IMR-90 (cell line): ENCODE measurements at regions not wholly inside any gene's neighbourhood (a gene's known extent, or its start where the extent isn't known, plus 50 kb on each side); places are given as distances from the start of the nearest gene placed in this dataset.

Source experiments
- ATAC-seq: fragments of 200-7000 bp; cut with Tn5 transposase; 2 replicates; pipeline ENCODE4 v1.9.1; 2020; ENCODE audit warnings: low read depth, mild to moderate bottlenecking, moderate library complexity
- BruUV-seq: library from RNA; stranded (reverse); fragments of 400-500 nt; replicated peaks from 2 replicates; lab custom pipeline; 2021; lab: Mats Ljungman, UMichigan
- CTCF ChIA-PET: fragments of 300-600 bp; formaldehyde crosslinking; extraction: SDS; loops from one replicate; lab custom pipeline; 2021; ENCODE audit warnings: antibody characterized with exemption; lab: Yijun Ruan, JAX
- POLR2A ChIA-PET: fragments of 300-600 bp; sonication (Branson Sonifier 250); formaldehyde crosslinking; loops from one replicate; lab custom pipeline; 2022; ENCODE audit warnings: antibody characterized with exemption; ENCODE audit not compliant: unreplicated experiment; lab: Charles Lee
- DNase-seq: peaks from one replicate; pipeline ENCODE4 v3.0.0; 2013
- H2AFZ ChIP-seq: replicated peaks from 2 replicates; pipeline ENCODE3; 2013; ENCODE audit warnings: low read length, mild to moderate bottlenecking; ENCODE audit not compliant: poor library complexity
- H2AK5ac ChIP-seq: 2 replicates; pipeline ENCODE4 v1.6.1; 2013; ENCODE audit warnings: low read depth, low read length, inconsistent platforms
- H2AK9ac ChIP-seq: replicated peaks from 2 replicates; pipeline ENCODE3; 2013; ENCODE audit warnings: mild to moderate bottlenecking, low read depth, low read length, moderate library complexity; ENCODE audit not compliant: poor library complexity
- H2BK120ac ChIP-seq: 2 replicates; pipeline ENCODE4 v1.6.1; 2013; ENCODE audit warnings: low read depth, low read length, inconsistent platforms
- H2BK15ac ChIP-seq: 3 replicates; pipeline ENCODE4 v1.6.1; 2013; ENCODE audit warnings: low read depth, low read length, inconsistent platforms
- H2BK20ac ChIP-seq: 2 replicates; pipeline ENCODE4 v1.6.1; 2013; ENCODE audit warnings: low read depth, mild to moderate bottlenecking, inconsistent platforms, low read length, moderate library complexity
- H2BK5ac ChIP-seq: 2 replicates; pipeline ENCODE4 v1.6.1; 2013; ENCODE audit warnings: mild to moderate bottlenecking, low read depth, low read length, inconsistent platforms; ENCODE audit not compliant: poor library complexity, severe bottlenecking
- H3K14ac ChIP-seq: replicated peaks from 2 replicates; pipeline ENCODE4 v1.6.1; 2013; ENCODE audit warnings: low read depth, low read length, inconsistent platforms
- H3K18ac ChIP-seq: 2 replicates; pipeline ENCODE4 v1.6.1; 2013; ENCODE audit warnings: low read depth, low read length, control low read depth
- H3K23ac ChIP-seq: 2 replicates; pipeline ENCODE4 v1.6.1; 2013; ENCODE audit warnings: low read depth, low read length, inconsistent platforms
- H3K27ac ChIP-seq: 2 replicates; pipeline ENCODE4 v1.5.1; 2013; ENCODE audit warnings: mild to moderate bottlenecking, control low read depth, low read length; ENCODE audit not compliant: insufficient read depth
- H3K27me3 ChIP-seq: 2 replicates; pipeline ENCODE4 v1.6.1; 2013; ENCODE audit warnings: low read length; ENCODE audit not compliant: control insufficient read depth, insufficient read depth
- H3K36me3 ChIP-seq: 2 replicates; pipeline ENCODE4 v1.6.1; 2013; ENCODE audit warnings: low read length, mixed read lengths; ENCODE audit not compliant: control insufficient read depth, insufficient read depth
- H3K4ac ChIP-seq: 2 replicates; pipeline ENCODE4 v1.6.1; 2013; ENCODE audit warnings: low read depth, low read length, inconsistent platforms
- H3K4me1 ChIP-seq: 2 replicates; pipeline ENCODE4 v1.6.1; 2013; ENCODE audit warnings: low read length, mixed read lengths; ENCODE audit not compliant: control insufficient read depth, insufficient read depth
- H3K4me2 ChIP-seq: 2 replicates; pipeline ENCODE4 v1.6.1; 2013; ENCODE audit warnings: low read depth, mild to moderate bottlenecking, control low read depth, low read length, moderate library complexity
- H3K4me3 ChIP-seq: 2 replicates; pipeline ENCODE4 v1.5.1; 2013; ENCODE audit warnings: low read depth, mild to moderate bottlenecking, control low read depth, low read length, moderate library complexity; ENCODE audit not compliant: insufficient read depth
- H3K56ac ChIP-seq: 2 replicates; pipeline ENCODE4 v1.6.1; 2013; ENCODE audit warnings: low read length, inconsistent platforms; ENCODE audit not compliant: insufficient read depth; ENCODE audit errors: extremely low read depth
- H3K79me1 ChIP-seq, 2 experiments: 2 replicates each; pipeline ENCODE4 v1.6.1; 2013; ENCODE audit warnings: low read length in 2 of 2, inconsistent platforms in 1 of 2, low read depth in 1 of 2
- H3K9ac ChIP-seq: 2 replicates; pipeline ENCODE4 v1.6.1; 2013; ENCODE audit warnings: low read depth, low read length, control low read depth
- H3K9me1 ChIP-seq: 2 replicates; pipeline ENCODE4 v1.6.1; 2013; ENCODE audit warnings: low read length, inconsistent platforms; ENCODE audit not compliant: insufficient read depth
- H3K9me3 ChIP-seq: 2 replicates; pipeline ENCODE4 v1.6.1; 2013; ENCODE audit warnings: low read length; ENCODE audit not compliant: control insufficient read depth, insufficient read depth
- H4K20me1 ChIP-seq: 2 replicates; pipeline ENCODE4 v1.6.1; 2013; ENCODE audit warnings: low read length, inconsistent platforms; ENCODE audit not compliant: insufficient read depth
- H4K5ac ChIP-seq: 2 replicates; pipeline ENCODE4 v1.6.1; 2013; ENCODE audit warnings: mild to moderate bottlenecking, low read depth, low read length, control low read depth
- H4K8ac ChIP-seq, 2 experiments: 2 replicates each; pipeline ENCODE4 v1.6.1; 2013; ENCODE audit warnings: low read depth in 2 of 2, low read length in 2 of 2, control low read depth in 1 of 2, inconsistent platforms in 1 of 2
- H4K91ac ChIP-seq: 2 replicates; pipeline ENCODE4 v1.6.1; 2013; ENCODE audit warnings: low read depth, low read length, inconsistent platforms; ENCODE audit not compliant: insufficient read depth
- BHLHE40 ChIP-seq: fragments of 150-350 bp; IDR thresholded peaks from 2 replicates; pipeline ENCODE4 v1.6.1; 2016; ENCODE audit warnings: mild to moderate bottlenecking, low read depth, low read length
- CEBPB ChIP-seq: IDR thresholded peaks from 2 replicates; pipeline ENCODE4 v1.6.1; 2012; ENCODE audit warnings: low read depth, low read length, improper control_type of control experiment
- CHD1 ChIP-seq: IDR thresholded peaks from 2 replicates; pipeline ENCODE4 v1.6.1; 2012; ENCODE audit warnings: low read depth, low read length, improper control_type of control experiment
- MAFK ChIP-seq: IDR thresholded peaks from 2 replicates; pipeline ENCODE4 v1.6.1; 2012; ENCODE audit warnings: low read depth, low read length, improper control_type of control experiment
- MAZ ChIP-seq: IDR thresholded peaks from 2 replicates; pipeline ENCODE4 v1.6.1; 2012; ENCODE audit warnings: low read depth, mild to moderate bottlenecking, low read length, improper control_type of control experiment, moderate library complexity, borderline replicate concordance
- MXI1 ChIP-seq: IDR thresholded peaks from 2 replicates; pipeline ENCODE4 v1.6.1; 2012; ENCODE audit warnings: low read depth, mild to moderate bottlenecking, low read length, moderate library complexity, borderline replicate concordance
- NFE2L2 ChIP-seq: fragments of 150-350 bp; IDR thresholded peaks from 2 replicates; pipeline ENCODE4 v1.6.1; 2016; ENCODE audit warnings: low read depth, mild to moderate bottlenecking, low read length
- POLR2A ChIP-seq: IDR thresholded peaks from 2 replicates; pipeline ENCODE4 v1.6.1; 2012; ENCODE audit warnings: mild to moderate bottlenecking, low read depth, low read length
- RAD21 ChIP-seq: IDR thresholded peaks from 2 replicates; pipeline ENCODE4 v1.6.1; 2012; ENCODE audit warnings: low read length, improper control_type of control experiment
- RCOR1 ChIP-seq: IDR thresholded peaks from 2 replicates; pipeline ENCODE4 v1.6.1; 2012; ENCODE audit warnings: mild to moderate bottlenecking, low read length, improper control_type of control experiment; ENCODE audit not compliant: insufficient replicate concordance
- RFX5 ChIP-seq: IDR thresholded peaks from 2 replicates; pipeline ENCODE4 v1.8.0; 2012; ENCODE audit warnings: low read depth, mild to moderate bottlenecking, low read length, moderate library complexity
- SMC3 ChIP-seq: fragments of 150-350 bp; IDR thresholded peaks from 2 replicates; pipeline ENCODE4 v1.6.1; 2016; ENCODE audit warnings: low read depth, mild to moderate bottlenecking, antibody characterized with exemption, low read length, moderate library complexity
- WGBS, 2 experiments: methylation state at CpG; one replicate each; pipeline versions ENCODE4 v1.1.5 to v1.1.7; 2013; ENCODE audit warnings: missing lambda C conversion rate in 2 of 2; ENCODE audit not compliant: insufficient read length in 1 of 2; ENCODE audit errors: extremely low coverage in 2 of 2; 5-methylcytosine and 5-hydroxymethylcytosine counted together
- dilution Hi-C: fragments of 300-500 bp; cut with HindIII; formaldehyde crosslinking; loops from one replicate; pipeline ENCODE4 v1.14.3; 2018; ENCODE audit warnings: low sequenced_read_pairs; ENCODE audit not compliant: unreplicated experiment
- in situ Hi-C: fragments of 300-500 bp; cut with MboI; formaldehyde crosslinking; loops from 3 replicates; pipeline ENCODE4 v1.14.3; 2019; ENCODE audit warnings: low sequenced_read_pairs, inconsistent platforms, mixed read lengths
- intact Hi-C: fragments of 100-400 bp; cut with micrococcal nuclease; formaldehyde crosslinking; loops from 2 replicates; pipeline ENCODE4 v1.10.0; 2022
- TF ChIP-seq, protein P1 (sequence below): fragments of 150-350 bp; IDR thresholded peaks from 2 replicates; pipeline ENCODE4 v1.6.1; 2017; ENCODE audit warnings: mild to moderate bottlenecking, antibody characterized with exemption, low read length, low read depth
- TF ChIP-seq, protein P2 (sequence below): fragments of 150-350 bp; IDR thresholded peaks from 2 replicates; pipeline ENCODE4 v1.6.1; 2016; ENCODE audit warnings: low read depth, mild to moderate bottlenecking, low read length, moderate library complexity, borderline replicate concordance

GRCh38 chr20:39246436-39246835, 284.3 kb downstream of the DHX35 start:
- Histone ChIP-seq H2AFZ (no peak overlapping the region), H3K23ac (no peak overlapping the region), H3K36me3 (no peaks in the 10 kb centered on the region), H3K79me1 (no peaks in the 10 kb centered on the region), H2BK15ac (no peak overlapping the region), H2AK9ac (no peak overlapping the region), H2BK120ac (no peak overlapping the region), H2AK5ac (no peak overlapping the region), H3K9me3 (no peaks in the 10 kb centered on the region), H3K4me3 (no peak overlapping the region), H3K9me1 (no peaks in the 10 kb centered on the region), H3K9ac (no peak overlapping the region), H3K56ac (no peak overlapping the region), H2BK20ac (no peak overlapping the region), H3K27me3 (no peaks in the 10 kb centered on the region), H4K20me1 (no peaks in the 10 kb centered on the region), H3K27ac (no peak overlapping the region), H3K18ac (no peak overlapping the region), H3K14ac (no peak overlapping the region), H4K91ac (no peak overlapping the region), H4K8ac (no peak overlapping the region), H3K4ac (no peak overlapping the region), H3K4me1 (no peaks in the 10 kb centered on the region), H2BK5ac (no peak overlapping the region), H3K4me2 (no peak overlapping the region), H4K5ac (no peak overlapping the region)
- TF ChIP-seq RFX5 = no peak
- TF ChIP-seq, protein P1, sequence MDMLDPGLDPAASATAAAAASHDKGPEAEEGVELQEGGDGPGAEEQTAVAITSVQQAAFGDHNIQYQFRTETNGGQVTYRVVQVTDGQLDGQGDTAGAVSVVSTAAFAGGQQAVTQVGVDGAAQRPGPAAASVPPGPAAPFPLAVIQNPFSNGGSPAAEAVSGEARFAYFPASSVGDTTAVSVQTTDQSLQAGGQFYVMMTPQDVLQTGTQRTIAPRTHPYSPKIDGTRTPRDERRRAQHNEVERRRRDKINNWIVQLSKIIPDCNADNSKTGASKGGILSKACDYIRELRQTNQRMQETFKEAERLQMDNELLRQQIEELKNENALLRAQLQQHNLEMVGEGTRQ = no peak
- TF ChIP-seq RAD21 = no peak
- no peak for TF ChIP-seq CEBPB
- TF ChIP-seq SMC3 = no peak
- no peak for TF ChIP-seq CHD1
- no peak for TF ChIP-seq NFE2L2
- no peak for TF ChIP-seq MAFK
- TF ChIP-seq MXI1 = no peak
- TF ChIP-seq MAZ = no peak
- TF ChIP-seq, protein P2, sequence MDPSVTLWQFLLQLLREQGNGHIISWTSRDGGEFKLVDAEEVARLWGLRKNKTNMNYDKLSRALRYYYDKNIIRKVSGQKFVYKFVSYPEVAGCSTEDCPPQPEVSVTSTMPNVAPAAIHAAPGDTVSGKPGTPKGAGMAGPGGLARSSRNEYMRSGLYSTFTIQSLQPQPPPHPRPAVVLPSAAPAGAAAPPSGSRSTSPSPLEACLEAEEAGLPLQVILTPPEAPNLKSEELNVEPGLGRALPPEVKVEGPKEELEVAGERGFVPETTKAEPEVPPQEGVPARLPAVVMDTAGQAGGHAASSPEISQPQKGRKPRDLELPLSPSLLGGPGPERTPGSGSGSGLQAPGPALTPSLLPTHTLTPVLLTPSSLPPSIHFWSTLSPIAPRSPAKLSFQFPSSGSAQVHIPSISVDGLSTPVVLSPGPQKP = no peak
- TF ChIP-seq BHLHE40 = no peak
- no peak for TF ChIP-seq RCOR1
- TF ChIP-seq POLR2A = no peak
- dilution Hi-C loops = no loop called here
- no CpG with 5 or more reads among the region's 4 CpGs for WGBS, 2 experiments
- POLR2A ChIA-PET = no interaction called here
- ATAC-seq = no peak
- BruUV-seq = no TSS peak
- intact Hi-C loops = no loop called here
- in situ Hi-C loops = no loop called here
- CTCF ChIA-PET = no interaction called here
- no peak for DNase-seq
